B cell (primary cell): ENCODE measurements at regions not wholly inside any gene's neighbourhood (a gene's known extent, or its start where the extent isn't known, plus 50 kb on each side); places are given as distances from the start of the nearest gene placed in this dataset.

ENCODE experiments used
- ATAC-seq: fragments of 200-7000 bp; cut with Tn5 transposase; one replicate; pipeline ENCODE4 v1.10.0; 2021; ENCODE audit warnings: low read depth, mild to moderate bottlenecking, moderate number of reproducible peaks, moderate library complexity
- CTCF ChIA-PET: fragments of 350-600 bp; sonication (Branson Sonifier 250); formaldehyde crosslinking; loops from one replicate; lab custom pipeline; 2021; ENCODE audit warnings: antibody characterized with exemption, inconsistent platforms; lab: Charles Lee
- POLR2A ChIA-PET: fragments of 350-600 bp; sonication (Branson Sonifier 250); formaldehyde crosslinking; loops from one replicate; lab custom pipeline; 2021; ENCODE audit warnings: antibody characterized with exemption; lab: Charles Lee
- DNase-seq: peaks from one replicate; pipeline ENCODE4 v3.0.0; 2013
- H2AFZ ChIP-seq: 2 replicates; pipeline ENCODE4 v1.6.1; 2012; ENCODE audit warnings: mild to moderate bottlenecking, low read depth, low read length; ENCODE audit not compliant: insufficient read depth, poor library complexity, severe bottlenecking
- H3K27ac ChIP-seq, 2 donors: 1 replicate in 1 of 2; 2 replicates in 1 of 2; pipeline ENCODE4 v1.5.1; 2012 to 2013; ENCODE audit warnings: low read length in 2 of 2, mild to moderate bottlenecking in 2 of 2, moderate library complexity in 1 of 2
- H3K27me3 ChIP-seq, 4 experiments: fragments of 200-600 bp in 1 of 4; sonication (generic) in 1 of 4; replicated peaks in 1 of 4; 1 replicate in 2 of 4; 2 replicates in 2 of 4; pipeline versions ENCODE4 v1.6.1 to v1.7.0; 2013 to 2016; ENCODE audit warnings: low read length in 3 of 4, mild to moderate bottlenecking in 2 of 4, mixed read lengths in 1 of 4, moderate library complexity in 1 of 4; ENCODE audit not compliant: insufficient read depth in 4 of 4, control insufficient read depth in 3 of 4; ENCODE audit errors: control extremely low read depth in 1 of 4
- H3K36me3 ChIP-seq, 2 experiments: replicated peaks in 1 of 2; 1 replicate in 1 of 2; 2 replicates in 1 of 2; pipeline versions ENCODE4 v1.6.1 to v1.7.1; 2013; ENCODE audit warnings: low read length in 1 of 2; ENCODE audit not compliant: insufficient read depth in 2 of 2, control insufficient read depth in 1 of 2; ENCODE audit errors: control extremely low read depth in 1 of 2, extremely low read depth in 1 of 2
- H3K4me1 ChIP-seq, 2 donors: fragments of 200-600 bp in 1 of 2; sonication (generic) in 1 of 2; 1 replicate in 1 of 2; 2 replicates in 1 of 2; pipeline versions ENCODE4 v1.5.1 to v1.6.1; 2013 to 2017; ENCODE audit warnings: low read length in 2 of 2; ENCODE audit not compliant: control insufficient read depth in 2 of 2, insufficient read depth in 2 of 2
- H3K4me2 ChIP-seq: replicated peaks from 2 replicates; pipeline ENCODE3; 2012; ENCODE audit warnings: mild to moderate bottlenecking, low read depth, low read length; ENCODE audit not compliant: poor library complexity, severe bottlenecking
- H3K4me3 ChIP-seq, 5 experiments: fragments of 200-600 bp in 1 of 5; sonication (generic) in 1 of 5; 1 replicate in 3 of 5; 2 replicates in 2 of 5; pipeline versions ENCODE4 v1.5.1 to v1.7.0; 2011 to 2016; ENCODE audit warnings: low read length in 4 of 5, mild to moderate bottlenecking in 4 of 5, low read depth in 2 of 5, control low read depth in 1 of 5, moderate library complexity in 1 of 5; ENCODE audit not compliant: insufficient read depth in 1 of 5; ENCODE audit errors: control extremely low read depth in 1 of 5, extremely low read depth in 1 of 5
- H3K79me2 ChIP-seq: fragments of 200-600 bp; sonication (generic); one replicate; pipeline ENCODE4 v1.6.0; 2016; ENCODE audit warnings: low read length; ENCODE audit not compliant: control insufficient read depth, insufficient read depth
- H3K9ac ChIP-seq: fragments of 200-600 bp; sonication (generic); 2 replicates; pipeline ENCODE4 v1.6.1; 2017; ENCODE audit warnings: mild to moderate bottlenecking, low read length, moderate library complexity
- H3K9me3 ChIP-seq, 3 donors: one replicate each; pipeline versions ENCODE4 v1.6.1 to v1.7.1; 2013; ENCODE audit warnings: low read length in 2 of 3; ENCODE audit not compliant: control insufficient read depth in 2 of 3, insufficient read depth in 1 of 3; ENCODE audit errors: control extremely low read depth in 1 of 3
- H4K20me1 ChIP-seq: 2 replicates; pipeline ENCODE4 v1.6.0; 2012; ENCODE audit warnings: mild to moderate bottlenecking, low read length; ENCODE audit not compliant: insufficient read depth, control insufficient read depth, poor library complexity, severe bottlenecking
- H3K27ac Mint-ChIP-seq: one replicate; pipeline ENCODE4 v1.8.0; 2021; ENCODE audit warnings: mixed read lengths
- H3K27me3 Mint-ChIP-seq: one replicate; pipeline ENCODE4 v1.8.0; 2021; ENCODE audit warnings: mixed read lengths
- H3K4me1 Mint-ChIP-seq: one replicate; pipeline ENCODE4 v1.8.0; 2021; ENCODE audit warnings: mixed read lengths
- H3K4me3 Mint-ChIP-seq: one replicate; pipeline ENCODE4 v1.8.0; 2021; ENCODE audit warnings: mixed read lengths
- H3K9me3 Mint-ChIP-seq: one replicate; pipeline ENCODE4 v1.8.0; 2022; ENCODE audit warnings: mixed read lengths; ENCODE audit not compliant: insufficient read depth
- CTCF ChIP-seq: fragments of 200-600 bp; IDR thresholded peaks from one replicate; pipeline ENCODE4 v1.8.0; 2022; ENCODE audit warnings: antibody characterized with exemption, mild to moderate bottlenecking
- EZH2 ChIP-seq: IDR thresholded peaks from 2 replicates; pipeline ENCODE4 v1.6.1; 2012; ENCODE audit warnings: borderline replicate concordance, low read depth, mild to moderate bottlenecking, moderate library complexity, low read length; ENCODE audit not compliant: insufficient read depth, poor library complexity, severe bottlenecking
- WGBS: methylation state at CpG from one replicate; pipeline ENCODE4 v1.1.5; 2013; ENCODE audit warnings: missing lambda C conversion rate; ENCODE audit not compliant: insufficient coverage; 5-methylcytosine and 5-hydroxymethylcytosine counted together
- intact Hi-C: fragments of 100-400 bp; cut with micrococcal nuclease; formaldehyde crosslinking; loops from one replicate; pipeline ENCODE4 v1.10.0; 2022

- H3K79me2 ChIP-seq: no peaks in the 10 kb centered on the region
- ChIA-PET POLR2A (no interaction called here), CTCF (no interaction called here)
- H3K27ac ChIP-seq: no peak overlapping the region
- Mint-ChIP-seq H3K9me3 (no peaks in the 10 kb centered on the region), H3K4me1 (no peaks in the 10 kb centered on the region), H3K27me3 (peaks cover 3% of the 10 kb centered on the region), H3K27ac (no peak overlapping the region), H3K4me3 (no peak overlapping the region)
- H3K4me2 ChIP-seq: no peak overlapping the region
- no peak overlapping the region for H2AFZ ChIP-seq
- H3K4me3 ChIP-seq: no peak overlapping the region
- H3K27me3 ChIP-seq: no peaks in the 10 kb centered on the region
- ATAC-seq: no peak
- no peak for TF ChIP-seq EZH2
- no peak for TF ChIP-seq CTCF
- intact Hi-C loops: no loop called here
- H3K9me3 ChIP-seq: peaks cover 0 to 2% (median 0%) of the 10 kb centered on the region in 3 donors
- H3K9ac ChIP-seq: no peak overlapping the region
- H4K20me1 ChIP-seq: no peaks in the 10 kb centered on the region
- DNase-seq: no peak
- no peaks in the 10 kb centered on the region for H3K36me3 ChIP-seq
- H3K4me1 ChIP-seq: no peaks in the 10 kb centered on the region
These were observed 123.8 kb downstream of the TLR5 start for GRCh38 chr1:223019256-223019655.

GRCh38 chr1:223020770-223021169, 122.3 kb downstream of the TLR5 start:
- Mint-ChIP-seq H3K27me3 (no peaks in the 10 kb centered on the region), H3K27ac (no peak overlapping the region), H3K4me1 (no peaks in the 10 kb centered on the region), H3K9me3 (no peaks in the 10 kb centered on the region), H3K4me3 (no peak overlapping the region)
- H3K9ac ChIP-seq: no peak overlapping the region
- CTCF ChIA-PET: no interaction called here
- H2AFZ ChIP-seq: no peak overlapping the region
- no peak for ATAC-seq
- TF ChIP-seq EZH2 (no peak), CTCF (no peak)
- no peak overlapping the region for H3K27ac ChIP-seq
- H3K4me2 ChIP-seq: no peak overlapping the region
- H3K4me3 ChIP-seq: no peak overlapping the region
- H3K36me3 ChIP-seq: no peaks in the 10 kb centered on the region
- peaks cover 0 to 2% (median 0%) of the 10 kb centered on the region in 3 donors for H3K9me3 ChIP-seq
- H4K20me1 ChIP-seq: no peaks in the 10 kb centered on the region
- DNase-seq: no peak
- WGBS: 85% methylated on average over 4 of the region's 4 CpGs
- no peaks in the 10 kb centered on the region for H3K79me2 ChIP-seq
- intact Hi-C loops: no loop called here
- no peaks in the 10 kb centered on the region for H3K27me3 ChIP-seq
- POLR2A ChIA-PET: no interaction called here
- no peaks in the 10 kb centered on the region for H3K4me1 ChIP-seq
